ENCODE measurements at regions not wholly inside any gene's neighbourhood (a gene's known extent, or its start where the extent isn't known, plus 50 kb on each side); places are given as distances from the start of the nearest gene placed in this dataset.

- Histone ChIP-seq H3K9me3 (ENCODE audit: low read length) (no peaks in the 10 kb centered on the region), H3K4me3 (ENCODE audit: low read depth, low read length, poor library complexity, severe bottlenecking) (no peak overlapping the region), H3K79me2 (ENCODE audit: insufficient read depth, low read depth, low read length) (no peaks in the 10 kb centered on the region), H4K20me1 (ENCODE audit: insufficient read depth, low read length) (no peaks in the 10 kb centered on the region), H3K4me2 (ENCODE audit: low read length) (no peak overlapping the region), H3K36me3 (ENCODE audit: insufficient read depth, low read length) (no peaks in the 10 kb centered on the region), H3K27ac (ENCODE audit: low read depth, low read length, poor library complexity, severe bottlenecking) (no peak overlapping the region), H2AFZ (ENCODE audit: low read length) (no peak overlapping the region), H3K4me1 (ENCODE audit: insufficient read depth, low read length, poor library complexity, severe bottlenecking) (no peaks in the 10 kb centered on the region), H3K9me2 (ENCODE audit: insufficient read depth, low read length) (no peaks in the 10 kb centered on the region)
- intact Hi-C loops (cut with micrococcal nuclease; ENCODE audit: unreplicated experiment), result no loop called here
- no peak for DNase-seq (ENCODE audit: low spot score)
- ChIA-PET CTCF (ENCODE audit: unreplicated experiment) (no interaction called here), POLR2A (no interaction called here)
- TF ChIP-seq CTCF (conservative IDR thresholded peaks at IDR 0.05; ENCODE audit: low read length), result no peak
- TF ChIP-seq EZH2phosphoT487 (IDR thresholded peaks at IDR 0.05; ENCODE audit: borderline replicate concordance, low read depth, low read length), result no peak
- BruUV-seq (replicated peaks), result no TSS peak
These were observed 314.1 kb upstream of the PPARGC1A start for GRCh38 chr4:24203926-24204325.

- Histone ChIP-seq H4K20me1 (ENCODE audit: insufficient read depth, low read length) (no peaks in the 10 kb centered on the region), H3K4me2 (ENCODE audit: low read length) (no peak overlapping the region), H2AFZ (ENCODE audit: low read length) (no peak overlapping the region), H3K4me3 (ENCODE audit: low read depth, low read length, poor library complexity, severe bottlenecking) (no peak overlapping the region), H3K79me2 (ENCODE audit: insufficient read depth, low read depth, low read length) (no peaks in the 10 kb centered on the region), H3K27ac (ENCODE audit: low read depth, low read length, poor library complexity, severe bottlenecking) (no peak overlapping the region), H3K36me3 (ENCODE audit: insufficient read depth, low read length) (no peaks in the 10 kb centered on the region), H3K4me1 (ENCODE audit: insufficient read depth, low read length, poor library complexity, severe bottlenecking) (no peaks in the 10 kb centered on the region), H3K9me3 (ENCODE audit: low read length) (no peaks in the 10 kb centered on the region), H3K9me2 (ENCODE audit: insufficient read depth, low read length) (no peaks in the 10 kb centered on the region)
- no TSS peak for BruUV-seq (replicated peaks)
- no peak for DNase-seq (ENCODE audit: low spot score)
- TF ChIP-seq CTCF (conservative IDR thresholded peaks at IDR 0.05; ENCODE audit: low read length), result no peak
- no peak for TF ChIP-seq EZH2phosphoT487 (IDR thresholded peaks at IDR 0.05; ENCODE audit: borderline replicate concordance, low read depth, low read length)
- intact Hi-C loops (cut with micrococcal nuclease; ENCODE audit: unreplicated experiment), result no loop called here
- ChIA-PET POLR2A (no interaction called here), CTCF (ENCODE audit: unreplicated experiment) (no interaction called here)
These were observed 312.7 kb upstream of the PPARGC1A start for GRCh38 chr4:24202579-24202978.

GRCh38 chr4:24197955-24198354 is 308.1 kb upstream of the PPARGC1A start:
- POLR2A ChIA-PET, result interaction anchor here (0.6 kb wide), 1 partner anchor 37 kb away, joined by 3 read pairs; no protein-coding TSS in a partner anchor
- no peaks in the 10 kb centered on the region for H3K36me3 ChIP-seq (ENCODE audit: insufficient read depth, low read length)
- no peak overlapping the region for H3K27ac ChIP-seq (ENCODE audit: low read depth, low read length, poor library complexity, severe bottlenecking)
- no peaks in the 10 kb centered on the region for H4K20me1 ChIP-seq (ENCODE audit: insufficient read depth, low read length)
- TF ChIP-seq EZH2phosphoT487 (IDR thresholded peaks at IDR 0.05; ENCODE audit: borderline replicate concordance, low read depth, low read length) (no peak), CTCF (conservative IDR thresholded peaks at IDR 0.05; ENCODE audit: low read length) (no peak)
- H2AFZ ChIP-seq (ENCODE audit: low read length), result no peak overlapping the region
- no peak for DNase-seq (ENCODE audit: low spot score)
- CTCF ChIA-PET (ENCODE audit: unreplicated experiment), result no interaction called here
- intact Hi-C loops (cut with micrococcal nuclease; ENCODE audit: unreplicated experiment), result no loop called here
- no peaks in the 10 kb centered on the region for H3K9me2 ChIP-seq (ENCODE audit: insufficient read depth, low read length)
- no TSS peak for BruUV-seq (replicated peaks)
- no peaks in the 10 kb centered on the region for H3K79me2 ChIP-seq (ENCODE audit: insufficient read depth, low read depth, low read length)
- no peaks in the 10 kb centered on the region for H3K4me1 ChIP-seq (ENCODE audit: insufficient read depth, low read length, poor library complexity, severe bottlenecking)
- H3K4me2 ChIP-seq (ENCODE audit: low read length), result no peak overlapping the region
- H3K4me3 ChIP-seq (ENCODE audit: low read depth, low read length, poor library complexity, severe bottlenecking), result no peak overlapping the region
- no peaks in the 10 kb centered on the region for H3K9me3 ChIP-seq (ENCODE audit: low read length)
